ENCODE measurements at regions not wholly inside any gene's neighbourhood (a gene's known extent, or its start where the extent isn't known, plus 50 kb on each side); places are given as distances from the start of the nearest gene placed in this dataset.

DNA sequence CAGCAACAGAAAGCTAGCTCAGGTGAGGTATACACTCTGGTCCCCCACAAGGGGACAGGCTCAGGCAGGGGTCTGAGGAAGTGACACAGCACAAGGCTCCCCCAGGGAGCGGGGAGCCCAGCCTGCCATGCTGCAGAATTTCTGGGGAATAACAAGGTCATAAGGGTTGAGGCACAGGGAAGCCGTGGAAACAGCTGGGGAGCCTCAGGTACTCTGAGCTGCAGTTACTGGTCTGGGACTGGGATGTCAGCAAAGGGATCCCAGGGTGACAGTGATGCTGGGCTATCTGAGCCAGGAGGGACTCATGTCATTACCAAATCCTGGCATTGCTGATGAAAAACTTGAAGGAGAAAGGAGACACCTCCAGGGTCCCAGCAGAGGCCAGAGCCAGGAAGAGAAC is 64.4 kb upstream of the NANOS1 start:
- no peak for TF ChIP-seq TRIM28 (IDR thresholded peaks at IDR 0.05; ENCODE audit: borderline replicate concordance, low read length)
- TF ChIP-seq, protein P1, sequence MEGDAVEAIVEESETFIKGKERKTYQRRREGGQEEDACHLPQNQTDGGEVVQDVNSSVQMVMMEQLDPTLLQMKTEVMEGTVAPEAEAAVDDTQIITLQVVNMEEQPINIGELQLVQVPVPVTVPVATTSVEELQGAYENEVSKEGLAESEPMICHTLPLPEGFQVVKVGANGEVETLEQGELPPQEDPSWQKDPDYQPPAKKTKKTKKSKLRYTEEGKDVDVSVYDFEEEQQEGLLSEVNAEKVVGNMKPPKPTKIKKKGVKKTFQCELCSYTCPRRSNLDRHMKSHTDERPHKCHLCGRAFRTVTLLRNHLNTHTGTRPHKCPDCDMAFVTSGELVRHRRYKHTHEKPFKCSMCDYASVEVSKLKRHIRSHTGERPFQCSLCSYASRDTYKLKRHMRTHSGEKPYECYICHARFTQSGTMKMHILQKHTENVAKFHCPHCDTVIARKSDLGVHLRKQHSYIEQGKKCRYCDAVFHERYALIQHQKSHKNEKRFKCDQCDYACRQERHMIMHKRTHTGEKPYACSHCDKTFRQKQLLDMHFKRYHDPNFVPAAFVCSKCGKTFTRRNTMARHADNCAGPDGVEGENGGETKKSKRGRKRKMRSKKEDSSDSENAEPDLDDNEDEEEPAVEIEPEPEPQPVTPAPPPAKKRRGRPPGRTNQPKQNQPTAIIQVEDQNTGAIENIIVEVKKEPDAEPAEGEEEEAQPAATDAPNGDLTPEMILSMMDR (tag by site-specific recombination; IDR thresholded peaks at IDR 0.05) = no peak
- no peak for TF ChIP-seq ZNF623 (tag by site-specific recombination; IDR thresholded peaks at IDR 0.05)
- TF ChIP-seq ZNF621 (tag by site-specific recombination; IDR thresholded peaks at IDR 0.05) = no peak
- no peak for TF ChIP-seq ZBTB8A (tag by site-specific recombination; IDR thresholded peaks at IDR 0.05)
